MCF 10A (cell line): ENCODE measurements at regions not wholly inside any gene's neighbourhood (a gene's known extent, or its start where the extent isn't known, plus 50 kb on each side); places are given as distances from the start of the nearest gene placed in this dataset.
"Not testable (repeated sequence)": the region's sequence is repeated elsewhere in the genome, so short reads cannot be mapped to it uniquely, and the experiment has no call there.

Experiments used
- BruUV-seq: library from RNA; stranded (reverse); fragments of 400-500 nt; replicated peaks from 2 replicates; lab custom pipeline; 2021; lab: Mats Ljungman, UMichigan
- CTCF ChIA-PET: fragments of 300-600 bp; sonication (Branson Sonifier 250); formaldehyde crosslinking; extraction: SDS; loops from one replicate; lab custom pipeline; 2021; ENCODE audit warnings: antibody characterized with exemption, inconsistent platforms; lab: Yijun Ruan, JAX
- POLR2A ChIA-PET: fragments of 300-600, 350-650 bp; sonication (Branson Sonifier 250); formaldehyde crosslinking; extraction: SDS; loops from one replicate; lab custom pipeline; 2020; ENCODE audit warnings: antibody characterized with exemption, inconsistent platforms; lab: Yijun Ruan, JAX
- DNase-seq: peaks from one replicate; pipeline ENCODE4 v3.0.0-alpha.2; 2018; ENCODE audit not compliant: unreplicated experiment
- H3K27ac Mint-ChIP-seq: one replicate; pipeline ENCODE4 v1.8.0; 2022; ENCODE audit warnings: mild to moderate bottlenecking, low read depth, mixed read lengths; ENCODE audit not compliant: unreplicated experiment
- H3K27me3 Mint-ChIP-seq: one replicate; pipeline ENCODE4 v1.8.0; 2022; ENCODE audit warnings: mixed read lengths; ENCODE audit not compliant: insufficient read depth, unreplicated experiment
- H3K36me3 Mint-ChIP-seq: one replicate; pipeline ENCODE4 v1.8.0; 2022; ENCODE audit warnings: mild to moderate bottlenecking, moderate library complexity, mixed read lengths; ENCODE audit not compliant: insufficient read depth, unreplicated experiment
- H3K4me1 Mint-ChIP-seq: one replicate; pipeline ENCODE4 v1.8.0; 2022; ENCODE audit warnings: mixed read lengths; ENCODE audit not compliant: insufficient read depth, unreplicated experiment
- H3K4me3 Mint-ChIP-seq: one replicate; pipeline ENCODE4 v1.8.0; 2022; ENCODE audit warnings: mild to moderate bottlenecking, moderate library complexity, mixed read lengths; ENCODE audit not compliant: unreplicated experiment
- H3K9me3 Mint-ChIP-seq: one replicate; pipeline ENCODE4 v1.8.0; 2022; ENCODE audit warnings: mixed read lengths; ENCODE audit not compliant: unreplicated experiment
- intact Hi-C: fragments of 100-400 bp; cut with micrococcal nuclease; formaldehyde crosslinking; loops from 2 replicates; pipeline ENCODE4 v1.14.1; 2022
- TF ChIP-seq, protein P1 (sequence below): fragments of 200-600 bp; IDR thresholded peaks from one replicate; pipeline ENCODE4 v1.8.0; 2022; ENCODE audit warnings: antibody characterized with exemption, mild to moderate bottlenecking; ENCODE audit not compliant: unreplicated experiment

DNA sequence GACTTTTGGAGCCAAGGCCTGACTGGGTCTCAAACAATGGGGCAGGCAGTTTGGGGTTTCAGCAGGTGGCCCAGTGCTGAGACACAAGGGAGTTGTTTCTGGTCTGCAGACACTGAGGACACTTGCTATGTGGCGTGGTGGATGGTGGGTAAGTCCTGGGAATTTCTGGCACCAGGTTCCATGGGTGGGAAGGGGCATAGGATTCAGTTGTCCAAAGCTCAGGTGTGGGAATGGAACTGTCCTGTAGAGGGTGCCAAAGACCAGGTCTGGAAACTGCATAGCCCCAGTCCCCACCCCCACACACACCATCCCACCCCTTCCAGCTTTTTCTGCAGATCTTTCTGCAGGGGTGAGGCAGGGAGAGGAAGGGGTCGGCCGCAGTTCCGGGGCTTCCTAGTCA, 944.5 kb downstream of the SPATA31A6 start:
- BruUV-seq, intact Hi-C loops: not testable (repeated sequence)

DNA sequence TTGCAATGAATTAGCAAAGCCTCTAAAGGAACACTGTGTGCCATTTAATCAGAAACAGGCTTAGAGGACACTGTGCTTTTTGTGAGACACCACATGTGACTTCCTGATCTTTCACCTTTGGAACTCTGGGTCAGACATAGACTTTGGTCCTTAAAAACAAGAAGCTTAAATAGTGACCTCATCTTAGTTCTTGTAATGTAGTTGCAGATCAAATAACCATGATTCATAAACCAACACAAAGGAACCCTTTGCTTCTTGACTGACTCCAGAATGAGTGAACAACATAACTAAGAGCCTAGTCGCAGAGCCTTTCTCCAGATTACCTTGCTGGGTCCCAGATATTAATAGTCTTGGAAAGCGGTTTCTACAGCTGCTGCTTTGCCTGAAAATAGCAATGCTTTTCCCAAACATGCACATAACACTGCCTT, 947.3 kb downstream of the SPATA31A6 start:
- BruUV-seq, H3K36me3 Mint-ChIP-seq, H3K4me3 Mint-ChIP-seq, intact Hi-C loops, H3K9me3 Mint-ChIP-seq, H3K27me3 Mint-ChIP-seq, H3K4me1 Mint-ChIP-seq, CTCF ChIA-PET, POLR2A ChIA-PET: not testable (repeated sequence)
- DNase-seq, result peak; percentile 49
- peak overlapping the region; percentile 54 for H3K27ac Mint-ChIP-seq

More for the DNA sequence above, 944.5 kb downstream of the SPATA31A6 start:
- H3K4me1 Mint-ChIP-seq, H3K36me3 Mint-ChIP-seq, H3K4me3 Mint-ChIP-seq, CTCF ChIA-PET, H3K27ac Mint-ChIP-seq, H3K9me3 Mint-ChIP-seq, POLR2A ChIA-PET, DNase-seq, H3K27me3 Mint-ChIP-seq: not testable (repeated sequence)
- TF ChIP-seq, protein P1, sequence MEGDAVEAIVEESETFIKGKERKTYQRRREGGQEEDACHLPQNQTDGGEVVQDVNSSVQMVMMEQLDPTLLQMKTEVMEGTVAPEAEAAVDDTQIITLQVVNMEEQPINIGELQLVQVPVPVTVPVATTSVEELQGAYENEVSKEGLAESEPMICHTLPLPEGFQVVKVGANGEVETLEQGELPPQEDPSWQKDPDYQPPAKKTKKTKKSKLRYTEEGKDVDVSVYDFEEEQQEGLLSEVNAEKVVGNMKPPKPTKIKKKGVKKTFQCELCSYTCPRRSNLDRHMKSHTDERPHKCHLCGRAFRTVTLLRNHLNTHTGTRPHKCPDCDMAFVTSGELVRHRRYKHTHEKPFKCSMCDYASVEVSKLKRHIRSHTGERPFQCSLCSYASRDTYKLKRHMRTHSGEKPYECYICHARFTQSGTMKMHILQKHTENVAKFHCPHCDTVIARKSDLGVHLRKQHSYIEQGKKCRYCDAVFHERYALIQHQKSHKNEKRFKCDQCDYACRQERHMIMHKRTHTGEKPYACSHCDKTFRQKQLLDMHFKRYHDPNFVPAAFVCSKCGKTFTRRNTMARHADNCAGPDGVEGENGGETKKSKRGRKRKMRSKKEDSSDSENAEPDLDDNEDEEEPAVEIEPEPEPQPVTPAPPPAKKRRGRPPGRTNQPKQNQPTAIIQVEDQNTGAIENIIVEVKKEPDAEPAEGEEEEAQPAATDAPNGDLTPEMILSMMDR, result peak; percentile 44

DNA sequence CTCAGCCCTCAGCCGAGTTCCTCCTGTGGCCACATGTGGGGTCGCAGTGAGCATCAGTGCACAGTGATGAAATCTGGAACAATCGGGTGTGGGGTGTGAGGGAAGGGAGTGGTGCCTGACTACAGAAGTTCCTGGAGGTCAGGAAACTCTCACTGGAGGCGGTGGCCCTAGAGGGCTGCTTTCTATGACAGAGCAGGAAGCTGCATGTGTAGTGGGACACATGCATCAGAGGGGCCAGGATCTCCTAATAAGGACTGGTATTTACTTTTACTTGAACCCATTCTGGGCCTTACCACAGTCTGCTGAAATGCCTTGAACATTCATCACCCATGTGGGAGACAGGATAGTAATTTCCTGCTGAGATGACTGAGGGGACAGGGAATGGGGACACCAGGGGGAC, 952.0 kb downstream of the SPATA31A6 start:
- H3K36me3 Mint-ChIP-seq, POLR2A ChIA-PET, H3K27ac Mint-ChIP-seq, H3K9me3 Mint-ChIP-seq, DNase-seq, H3K27me3 Mint-ChIP-seq, H3K4me3 Mint-ChIP-seq, intact Hi-C loops, CTCF ChIA-PET, BruUV-seq: not testable (repeated sequence)
- peaks cover 10% of the 10 kb centered on the region for H3K4me1 Mint-ChIP-seq

DNA sequence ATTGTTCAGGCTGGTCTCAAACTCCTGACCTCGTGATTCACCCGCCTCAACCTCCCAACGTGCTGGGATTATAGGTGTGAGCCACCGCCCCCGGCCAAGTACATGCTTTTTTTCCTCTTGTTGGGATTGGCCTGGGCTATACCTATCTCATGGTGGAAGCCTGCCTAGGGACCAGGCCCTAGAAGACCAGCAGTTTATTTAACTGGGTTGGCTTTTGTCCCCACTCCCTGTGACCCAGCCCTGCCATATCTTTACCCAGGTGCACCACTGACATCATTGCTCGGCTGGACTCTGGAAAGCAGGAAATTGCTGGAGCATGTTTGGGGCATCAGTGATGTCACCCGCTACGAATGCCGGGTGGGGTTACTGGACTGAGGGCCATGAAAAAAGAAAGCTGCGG, 955.5 kb downstream of the SPATA31A6 start:
- peaks cover 10% of the 10 kb centered on the region for H3K4me1 Mint-ChIP-seq
- DNase-seq, intact Hi-C loops, BruUV-seq, H3K36me3 Mint-ChIP-seq, POLR2A ChIA-PET, H3K4me3 Mint-ChIP-seq, H3K27me3 Mint-ChIP-seq, H3K9me3 Mint-ChIP-seq, CTCF ChIA-PET: not testable (repeated sequence)
- peak overlapping the region; percentile 94 for H3K27ac Mint-ChIP-seq

DNA sequence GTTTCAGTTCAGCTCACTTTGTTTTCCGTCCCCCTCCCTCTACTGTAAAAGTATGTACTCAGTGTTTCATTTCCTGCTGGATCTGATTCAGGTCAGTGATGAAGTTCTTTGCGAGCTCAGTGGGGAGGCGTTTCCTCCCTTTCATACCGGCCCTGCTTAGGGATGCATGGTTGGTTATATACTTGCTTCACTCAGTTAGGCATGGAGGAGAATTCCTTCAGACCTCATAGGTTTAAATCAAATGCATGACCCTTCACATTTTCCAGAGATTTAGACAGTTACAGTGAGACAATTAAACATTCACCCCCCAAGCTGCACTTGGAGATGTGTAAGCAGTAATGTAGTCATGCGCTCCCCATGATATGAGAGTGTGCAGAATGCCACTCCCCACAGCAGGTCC, 955.9 kb downstream of the SPATA31A6 start:
- POLR2A ChIA-PET, DNase-seq, H3K4me3 Mint-ChIP-seq, H3K36me3 Mint-ChIP-seq, intact Hi-C loops, CTCF ChIA-PET, H3K27me3 Mint-ChIP-seq, H3K9me3 Mint-ChIP-seq: not testable (repeated sequence)
- Mint-ChIP-seq H3K27ac (peak overlapping the region; percentile 94), H3K4me1 (peaks cover 10% of the 10 kb centered on the region)
- TSS peak; percentile 89 for BruUV-seq

DNA sequence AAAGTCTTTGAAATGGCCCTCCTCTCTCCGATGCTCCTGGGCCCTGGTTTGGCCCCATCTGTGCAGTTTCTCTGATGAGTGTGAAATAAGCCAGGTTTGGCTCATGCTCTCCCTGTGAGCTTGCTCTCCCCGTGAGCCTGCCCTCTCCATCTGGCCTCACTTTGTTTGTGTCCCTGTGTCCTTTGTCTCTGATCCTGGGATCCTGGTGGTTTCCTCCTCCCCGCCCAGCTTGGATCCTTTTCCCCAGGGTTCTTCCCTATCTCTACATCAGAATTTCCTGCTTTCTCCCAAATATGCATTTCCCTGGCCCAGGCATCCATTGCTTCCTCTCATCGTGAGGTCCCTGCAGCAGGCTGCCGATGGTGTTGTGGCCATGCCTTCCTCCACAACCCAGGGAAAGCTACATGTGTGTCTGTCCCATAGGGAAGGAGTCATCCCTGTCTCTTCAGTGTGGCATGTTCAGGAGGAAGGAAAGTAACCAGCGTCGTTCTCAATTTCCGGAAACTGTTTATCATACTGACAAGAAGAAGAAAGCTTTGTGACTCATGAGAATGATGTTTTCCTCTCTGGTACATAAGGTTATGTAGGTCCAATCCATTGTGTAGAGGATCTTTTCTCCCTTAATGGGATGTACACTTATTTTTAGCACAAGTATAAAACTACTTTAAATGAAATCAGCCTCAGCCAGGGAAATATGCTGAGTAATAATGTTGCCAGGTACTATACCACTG, 956.6 kb downstream of the SPATA31A6 start:
- BruUV-seq, H3K36me3 Mint-ChIP-seq, H3K27me3 Mint-ChIP-seq, intact Hi-C loops, POLR2A ChIA-PET, H3K9me3 Mint-ChIP-seq, CTCF ChIA-PET, H3K4me3 Mint-ChIP-seq: not testable (repeated sequence)
- peaks cover 10% of the 10 kb centered on the region for H3K4me1 Mint-ChIP-seq
- peak; percentile 66 for DNase-seq
- peak overlapping the region; percentile 94 for H3K27ac Mint-ChIP-seq
